HG03342 (cell line): ENCODE measurements at regions not wholly inside any gene's neighbourhood (a gene's known extent, or its start where the extent isn't known, plus 50 kb on each side); places are given as distances from the start of the nearest gene placed in this dataset.
"Not testable (repeated sequence)": the region's sequence is repeated elsewhere in the genome, so short reads cannot be mapped to it uniquely, and the experiment has no call there.

Experiments used
- ATAC-seq: cut with Tn5 transposase; IDR thresholded peaks from one replicate; pipeline ENCODE4 v1.9.1; 2021; ENCODE audit warnings: mild to moderate bottlenecking, moderate library complexity; ENCODE audit not compliant: unreplicated experiment

DNA sequence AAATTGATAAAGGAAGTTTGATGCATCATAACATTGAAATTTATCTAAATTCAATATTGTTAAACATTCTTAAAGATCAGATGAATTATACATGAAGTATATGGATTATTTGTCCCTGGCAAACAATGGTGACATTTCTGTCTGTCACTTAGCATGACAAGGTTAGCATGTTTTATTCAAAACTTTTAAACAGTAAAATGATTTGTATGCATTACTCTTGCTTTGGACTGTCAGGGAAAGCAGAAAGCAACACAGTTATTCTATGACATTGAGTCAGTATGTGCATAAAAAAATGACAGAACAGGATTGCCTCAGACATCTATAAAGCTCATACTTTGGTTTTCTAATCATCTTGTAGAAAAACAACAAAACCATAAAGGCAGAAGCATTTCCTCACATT is 193.7 kb downstream of the IZUMO3 start:
- no peak for ATAC-seq

DNA sequence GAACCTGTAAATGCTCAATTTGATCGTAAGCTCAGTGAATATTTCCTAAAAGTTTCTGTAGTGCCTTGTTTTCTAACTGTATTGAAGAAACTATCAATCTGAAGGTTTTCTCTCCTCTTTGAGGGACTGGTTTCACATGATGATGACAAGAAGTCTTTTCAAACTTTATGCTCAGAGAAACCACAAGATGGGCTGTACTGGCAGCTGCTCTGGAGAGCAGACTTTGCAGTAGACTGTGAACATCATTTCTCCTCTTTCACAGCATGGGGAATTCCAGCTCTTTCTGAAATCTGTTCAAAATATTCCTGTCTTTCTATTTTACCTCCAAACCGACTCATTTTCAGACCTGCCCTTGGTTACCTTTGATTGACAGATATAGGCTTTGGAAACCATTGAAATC is 194.4 kb downstream of the IZUMO3 start:
- ATAC-seq = no peak

GRCh38 chr9:24342457-24342856 is 203.2 kb downstream of the IZUMO3 start:
- no peak for ATAC-seq

DNA sequence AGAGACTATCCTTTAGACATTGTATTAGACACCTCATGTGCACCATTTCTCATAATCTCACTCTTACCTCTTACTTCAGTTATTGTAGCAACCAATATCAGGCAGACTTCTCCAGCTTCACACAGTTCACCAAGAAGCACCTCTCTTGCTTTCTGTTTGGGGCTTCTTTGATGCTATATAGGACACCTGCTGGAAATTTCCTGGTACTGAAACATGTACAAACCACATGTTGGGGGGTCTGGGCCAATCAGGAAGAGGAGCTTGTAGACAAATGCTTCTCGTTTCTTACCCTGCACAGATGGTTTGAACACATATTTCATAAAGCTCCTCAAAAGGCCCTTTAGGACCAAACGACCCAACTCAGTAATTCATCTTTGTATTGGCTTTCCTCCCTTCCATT is 212.1 kb downstream of the IZUMO3 start:
- ATAC-seq = no peak

- no peak for ATAC-seq
These were observed 246.8 kb downstream of the IZUMO3 start for GRCh38 chr9:24298912-24299311.

GRCh38 chr9:24297931-24298330 is 247.8 kb downstream of the IZUMO3 start:
- ATAC-seq = no peak

- no peak for ATAC-seq
These were observed 249.6 kb downstream of the IZUMO3 start for GRCh38 chr9:24296124-24296523.

DNA sequence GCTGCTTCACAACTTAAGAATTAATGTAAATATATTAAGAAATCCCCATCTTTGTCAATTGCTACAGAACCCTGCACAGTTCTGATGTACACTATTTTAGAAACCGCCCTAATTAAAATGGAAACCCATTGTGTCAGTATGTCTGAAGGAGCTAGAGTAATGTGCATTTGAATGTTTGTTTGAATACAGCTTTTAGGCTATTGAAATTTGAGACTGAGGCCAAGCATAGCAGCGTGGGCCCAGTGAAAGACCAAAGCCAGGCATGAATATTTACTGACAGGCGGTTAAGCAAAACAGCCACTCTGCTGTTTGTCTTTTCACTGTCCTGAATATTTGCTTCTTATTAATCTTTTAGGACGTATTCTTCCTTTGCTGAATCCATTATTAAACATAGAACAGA is 252.3 kb downstream of the IZUMO3 start:
- ATAC-seq = no peak

- no peak for ATAC-seq
These were observed 258.9 kb downstream of the IZUMO3 start for GRCh38 chr9:24286761-24287160.

DNA sequence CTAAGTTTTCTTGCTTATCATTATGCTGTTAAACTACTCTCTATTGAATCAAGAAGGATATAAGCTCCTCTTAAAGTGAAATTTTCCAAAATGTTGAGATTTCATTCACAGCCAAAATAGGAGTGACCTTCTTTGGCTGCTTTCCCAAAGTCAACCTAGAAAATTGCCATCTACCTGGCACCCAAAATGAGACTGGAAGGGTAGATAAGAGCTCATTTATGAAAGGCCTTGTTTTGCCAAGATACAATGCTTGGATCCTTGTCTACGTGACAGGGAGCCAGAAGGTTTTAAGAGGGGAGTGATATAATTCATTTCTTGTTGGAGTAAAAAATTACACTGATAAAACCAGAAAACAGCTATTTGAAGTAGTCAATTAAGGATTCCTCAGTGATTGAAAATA is 287.1 kb downstream of the IZUMO3 start:
- ATAC-seq = no peak

- ATAC-seq = no peak
These were observed 288.0 kb downstream of the IZUMO3 start for GRCh38 chr9:24257726-24258125.

GRCh38 chr9:24245988-24246387 is 299.7 kb downstream of the IZUMO3 start:
- no peak for ATAC-seq

- ATAC-seq = no peak
These were observed 303.1 kb downstream of the IZUMO3 start for GRCh38 chr9:24242576-24242975.

GRCh38 chr9:24218656-24219055 is 327.0 kb downstream of the IZUMO3 start:
- no peak for ATAC-seq

GRCh38 chr9:24210641-24211040 is 335.1 kb downstream of the IZUMO3 start:
- ATAC-seq = no peak

- no peak for ATAC-seq
These were observed 355.7 kb downstream of the IZUMO3 start for GRCh38 chr9:24189986-24190385.

DNA sequence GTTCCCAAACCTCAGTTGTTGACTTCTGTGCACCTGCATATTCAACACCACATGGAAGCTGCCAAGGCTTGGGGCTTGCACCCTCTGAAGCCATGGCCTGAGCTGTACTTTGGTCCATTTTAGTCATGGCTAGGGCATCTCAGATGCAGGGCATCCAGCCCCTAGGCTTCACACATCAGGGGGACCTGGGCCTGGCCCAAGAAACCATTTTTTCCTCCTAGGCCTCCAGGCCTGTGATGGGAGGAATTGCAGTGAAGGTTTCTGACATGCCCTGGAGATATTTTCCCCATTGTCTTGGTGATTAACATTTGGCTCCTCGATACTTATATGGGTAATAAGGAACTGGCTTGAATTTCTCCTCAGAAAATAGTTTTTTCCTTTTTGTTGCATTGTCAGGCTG is 354.5 kb upstream of the ELAVL2 start:
- not testable (repeated sequence) for ATAC-seq

GRCh38 chr9:24144796-24145195 is 318.8 kb upstream of the ELAVL2 start:
- ATAC-seq = no peak

GRCh38 chr9:24135072-24135471 is 309.0 kb upstream of the ELAVL2 start:
- not testable (repeated sequence) for ATAC-seq

DNA sequence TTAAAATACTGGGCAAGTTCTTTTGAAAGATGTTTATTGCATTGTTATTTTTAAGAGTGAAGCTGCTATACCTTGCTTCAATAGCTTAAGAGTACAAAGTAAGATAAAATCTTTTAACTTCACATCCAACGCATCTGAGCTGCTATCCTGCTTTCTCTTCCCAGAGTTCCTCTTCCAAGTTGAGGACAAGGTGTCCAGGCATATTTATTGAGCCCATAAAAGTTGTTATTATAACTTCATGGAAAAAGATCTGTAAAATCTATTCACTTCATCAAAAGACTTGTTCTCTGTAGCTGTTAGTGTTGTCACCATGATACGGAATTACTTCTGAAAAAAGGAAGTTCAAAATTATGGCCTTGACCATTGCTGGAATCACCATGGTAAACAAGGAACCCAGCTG is 306.2 kb upstream of the ELAVL2 start:
- ATAC-seq = no peak

GRCh38 chr9:24127519-24127918 is 301.5 kb upstream of the ELAVL2 start:
- no peak for ATAC-seq

GRCh38 chr9:24118190-24118589 is 292.1 kb upstream of the ELAVL2 start:
- ATAC-seq = no peak

GRCh38 chr9:24096756-24097155 is 270.7 kb upstream of the ELAVL2 start:
- ATAC-seq = no peak

DNA sequence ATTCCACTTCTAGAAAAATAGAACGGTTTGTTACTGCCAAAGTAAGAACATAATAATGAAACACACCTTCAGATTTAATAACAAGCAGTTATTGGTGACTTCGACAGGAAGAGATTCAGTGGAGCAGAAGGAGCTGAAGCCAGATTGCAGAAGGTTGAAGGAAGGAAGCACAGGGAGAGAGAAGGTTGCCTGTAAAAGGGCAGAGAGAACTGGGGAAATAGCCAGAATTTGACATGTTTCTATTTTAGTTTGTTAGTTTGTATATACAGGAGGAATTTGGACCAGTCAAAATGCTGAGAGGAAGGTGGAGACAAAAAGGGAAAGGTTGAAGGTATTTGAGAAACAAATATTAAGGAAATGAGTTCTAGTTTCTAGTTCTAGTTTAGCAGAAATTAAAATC is 269.2 kb upstream of the ELAVL2 start:
- no peak for ATAC-seq
